HEK293 (cell line): ENCODE measurements at regions not wholly inside any gene's neighbourhood (a gene's known extent, or its start where the extent isn't known, plus 50 kb on each side); places are given as distances from the start of the nearest gene placed in this dataset.

Experiments used
- CTCF ChIA-PET: fragments of 350-600 bp; formaldehyde crosslinking; extraction: SDS; loops from one replicate; lab custom pipeline; 2021; ENCODE audit warnings: antibody characterized with exemption; lab: Yijun Ruan, JAX
- POLR2A ChIA-PET: fragments of 300-600 bp; formaldehyde crosslinking; extraction: SDS; loops from one replicate; lab custom pipeline; 2020; ENCODE audit warnings: antibody characterized with exemption, inconsistent platforms; lab: Yijun Ruan, JAX
- H3K27ac ChIP-seq: fragments of 200-500 bp; sonication (Bioruptor generic); 2 replicates; pipeline ENCODE4 v1.5.1; 2014; ENCODE audit warnings: low read depth, low read length, control low read depth, inconsistent platforms; ENCODE audit errors: extremely low read depth
- H3K36me3 ChIP-seq, 2 experiments: fragments of 200-500 bp in 1 of 2; sonication (Bioruptor generic) in 1 of 2; 1 replicate in 1 of 2; 2 replicates in 1 of 2; pipeline ENCODE4 v1.5.1; 2014 to 2017; ENCODE audit warnings: inconsistent platforms in 2 of 2, low read length in 2 of 2; ENCODE audit not compliant: control insufficient read depth in 2 of 2, insufficient read depth in 1 of 2
- H3K4me1 ChIP-seq: fragments of 200-500 bp; sonication (Bioruptor generic); 2 replicates; pipeline ENCODE4 v1.5.1; 2014; ENCODE audit warnings: mild to moderate bottlenecking, low read length, inconsistent platforms; ENCODE audit not compliant: control insufficient read depth, insufficient read depth
- H3K4me3 ChIP-seq: 2 replicates; pipeline ENCODE4 v1.5.1; 2011; ENCODE audit warnings: low read depth, mild to moderate bottlenecking, control low read depth, low read length, moderate library complexity
- H3K9me3 ChIP-seq: fragments of 200-500 bp; sonication (Bioruptor generic); 2 replicates; pipeline ENCODE4 v1.5.1; 2014; ENCODE audit warnings: low read depth, low read length, inconsistent platforms; ENCODE audit not compliant: control insufficient read depth, insufficient read depth
- HIC1 ChIP-seq: fragments of 450-650 bp; formaldehyde crosslinking; IDR thresholded peaks from 2 replicates; pipeline ENCODE4 v1.5.1; 2016; ENCODE audit warnings: missing biosample characterization, missing genetic modification characterization
- TSHZ1 ChIP-seq: fragments of 450-650 bp; formaldehyde crosslinking; IDR thresholded peaks from 2 replicates; pipeline ENCODE4 v1.5.1; 2016; ENCODE audit warnings: missing biosample characterization, missing genetic modification characterization, borderline replicate concordance
- YY1 ChIP-seq: fragments of 450-650 bp; formaldehyde crosslinking; IDR thresholded peaks from 2 replicates; pipeline ENCODE4 v1.5.1; 2018; ENCODE audit warnings: missing biosample characterization, missing genetic modification characterization
- ZBTB17 ChIP-seq: fragments of 450-650 bp; formaldehyde crosslinking; IDR thresholded peaks from 2 replicates; pipeline ENCODE4 v1.5.1; 2016; ENCODE audit warnings: missing biosample characterization, missing genetic modification characterization
- ZNF133 ChIP-seq: fragments of 450-650 bp; formaldehyde crosslinking; IDR thresholded peaks from 2 replicates; pipeline ENCODE4 v1.5.1; 2016; ENCODE audit warnings: missing biosample characterization, missing genetic modification characterization
- ZNF2 ChIP-seq: fragments of 450-650 bp; formaldehyde crosslinking; IDR thresholded peaks from 2 replicates; pipeline ENCODE4 v1.5.1; 2016; ENCODE audit warnings: missing biosample characterization, missing genetic modification characterization
- ZNF335 ChIP-seq: fragments of 450-650 bp; formaldehyde crosslinking; conservative IDR thresholded peaks from 2 replicates; pipeline ENCODE4 v1.5.1; 2016; ENCODE audit warnings: missing biosample characterization, missing genetic modification characterization
- ZNF548 ChIP-seq: fragments of 450-650 bp; formaldehyde crosslinking; IDR thresholded peaks from 2 replicates; pipeline ENCODE4 v1.5.1; 2016; ENCODE audit warnings: missing biosample characterization, missing genetic modification characterization
- ZNF555 ChIP-seq: fragments of 450-650 bp; formaldehyde crosslinking; conservative IDR thresholded peaks from 2 replicates; pipeline ENCODE4 v1.5.1; 2017; ENCODE audit warnings: missing biosample characterization, mild to moderate bottlenecking, missing genetic modification characterization, inconsistent platforms
- ZNF658 ChIP-seq: fragments of 450-650 bp; formaldehyde crosslinking; IDR thresholded peaks from 2 replicates; pipeline ENCODE4; 2016; ENCODE audit warnings: missing biosample characterization, missing genetic modification characterization
- ZNF692 ChIP-seq: fragments of 450-650 bp; formaldehyde crosslinking; IDR thresholded peaks from 2 replicates; pipeline ENCODE4 v1.5.1; 2016; ENCODE audit warnings: missing biosample characterization, missing genetic modification characterization
- ZNF747 ChIP-seq: fragments of 450-650 bp; formaldehyde crosslinking; IDR thresholded peaks from 2 replicates; pipeline ENCODE4 v1.5.1; 2016; ENCODE audit warnings: missing biosample characterization, missing genetic modification characterization
- ZNF76 ChIP-seq: fragments of 450-650 bp; formaldehyde crosslinking; IDR thresholded peaks from 2 replicates; pipeline ENCODE4; 2016; ENCODE audit warnings: low read depth, missing biosample characterization, missing genetic modification characterization, borderline replicate concordance
- ZSCAN4 ChIP-seq: fragments of 450-650 bp; formaldehyde crosslinking; IDR thresholded peaks from 2 replicates; pipeline ENCODE4 v1.5.1; 2017; ENCODE audit warnings: missing biosample characterization, missing genetic modification characterization
- TF ChIP-seq, protein P1 (sequence below): fragments of 450-650 bp; formaldehyde crosslinking; IDR thresholded peaks from 2 replicates; pipeline ENCODE4 v1.5.1; 2017; ENCODE audit warnings: missing biosample characterization, missing genetic modification characterization

DNA sequence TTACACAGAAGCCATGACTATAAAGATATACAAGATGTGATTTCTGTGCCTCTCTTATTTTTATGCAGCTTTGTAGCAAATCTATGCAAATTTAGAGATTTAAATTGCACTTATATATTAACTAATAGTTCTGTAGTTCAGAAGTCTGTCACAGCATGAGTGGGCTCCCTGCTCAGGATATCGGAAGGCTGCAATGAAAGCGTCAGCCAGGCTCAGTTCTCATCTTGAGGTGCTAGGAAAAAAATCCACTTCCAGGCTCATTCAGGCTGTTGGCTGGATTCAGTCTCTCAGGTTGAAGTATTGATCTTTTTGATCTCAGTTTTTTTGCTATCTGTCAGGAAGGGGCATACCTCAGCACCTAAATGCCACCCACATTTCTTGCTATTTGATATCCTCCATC is 487.4 kb upstream of the DEPDC1 start (continued):
- TF ChIP-seq TSHZ1 (tag by site-specific recombination) = no peak

GRCh38 chr1:68994096-68994495 is 497.2 kb upstream of the DEPDC1 start:
- H3K27ac ChIP-seq = no peak overlapping the region
- H3K4me1 ChIP-seq = no peaks in the 10 kb centered on the region
- H3K4me3 ChIP-seq = no peak overlapping the region
- TF ChIP-seq ZNF692 (tag by site-specific recombination) (no peak), ZNF335 (tag by site-specific recombination) (no peak), ZNF548 (tag by site-specific recombination) (no peak), ZNF747 (no peak), ZBTB17 (tag by site-specific recombination) (no peak), ZSCAN4 (tag by site-specific recombination) (no peak), ZNF2 (tag by site-specific recombination) (no peak), YY1 (no peak), ZNF76 (no peak), ZNF658 (tag by site-specific recombination) (no peak), TSHZ1 (tag by site-specific recombination) (no peak), HIC1 (tag by site-specific recombination) (no peak), ZNF555 (tag by site-specific recombination) (no peak), ZNF133 (no peak)
- TF ChIP-seq, protein P1, sequence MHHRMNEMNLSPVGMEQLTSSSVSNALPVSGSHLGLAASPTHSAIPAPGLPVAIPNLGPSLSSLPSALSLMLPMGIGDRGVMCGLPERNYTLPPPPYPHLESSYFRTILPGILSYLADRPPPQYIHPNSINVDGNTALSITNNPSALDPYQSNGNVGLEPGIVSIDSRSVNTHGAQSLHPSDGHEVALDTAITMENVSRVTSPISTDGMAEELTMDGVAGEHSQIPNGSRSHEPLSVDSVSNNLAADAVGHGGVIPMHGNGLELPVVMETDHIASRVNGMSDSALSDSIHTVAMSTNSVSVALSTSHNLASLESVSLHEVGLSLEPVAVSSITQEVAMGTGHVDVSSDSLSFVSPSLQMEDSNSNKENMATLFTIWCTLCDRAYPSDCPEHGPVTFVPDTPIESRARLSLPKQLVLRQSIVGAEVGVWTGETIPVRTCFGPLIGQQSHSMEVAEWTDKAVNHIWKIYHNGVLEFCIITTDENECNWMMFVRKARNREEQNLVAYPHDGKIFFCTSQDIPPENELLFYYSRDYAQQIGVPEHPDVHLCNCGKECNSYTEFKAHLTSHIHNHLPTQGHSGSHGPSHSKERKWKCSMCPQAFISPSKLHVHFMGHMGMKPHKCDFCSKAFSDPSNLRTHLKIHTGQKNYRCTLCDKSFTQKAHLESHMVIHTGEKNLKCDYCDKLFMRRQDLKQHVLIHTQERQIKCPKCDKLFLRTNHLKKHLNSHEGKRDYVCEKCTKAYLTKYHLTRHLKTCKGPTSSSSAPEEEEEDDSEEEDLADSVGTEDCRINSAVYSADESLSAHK (tag by site-specific recombination) = no peak
- ChIA-PET CTCF (no interaction called here), POLR2A (no interaction called here)
- H3K9me3 ChIP-seq = no peaks in the 10 kb centered on the region
- no peaks in the 10 kb centered on the region for H3K36me3 ChIP-seq
